NCI-H460 (cell line): ENCODE measurements at regions not wholly inside any gene's neighbourhood (a gene's known extent, or its start where the extent isn't known, plus 50 kb on each side); places are given as distances from the start of the nearest gene placed in this dataset.

Experiments used
- DNase-seq: peaks from one replicate; pipeline ENCODE4 v3.0.0-alpha.2; 2016; ENCODE audit warnings: low read depth; ENCODE audit errors: extremely low read depth

DNA sequence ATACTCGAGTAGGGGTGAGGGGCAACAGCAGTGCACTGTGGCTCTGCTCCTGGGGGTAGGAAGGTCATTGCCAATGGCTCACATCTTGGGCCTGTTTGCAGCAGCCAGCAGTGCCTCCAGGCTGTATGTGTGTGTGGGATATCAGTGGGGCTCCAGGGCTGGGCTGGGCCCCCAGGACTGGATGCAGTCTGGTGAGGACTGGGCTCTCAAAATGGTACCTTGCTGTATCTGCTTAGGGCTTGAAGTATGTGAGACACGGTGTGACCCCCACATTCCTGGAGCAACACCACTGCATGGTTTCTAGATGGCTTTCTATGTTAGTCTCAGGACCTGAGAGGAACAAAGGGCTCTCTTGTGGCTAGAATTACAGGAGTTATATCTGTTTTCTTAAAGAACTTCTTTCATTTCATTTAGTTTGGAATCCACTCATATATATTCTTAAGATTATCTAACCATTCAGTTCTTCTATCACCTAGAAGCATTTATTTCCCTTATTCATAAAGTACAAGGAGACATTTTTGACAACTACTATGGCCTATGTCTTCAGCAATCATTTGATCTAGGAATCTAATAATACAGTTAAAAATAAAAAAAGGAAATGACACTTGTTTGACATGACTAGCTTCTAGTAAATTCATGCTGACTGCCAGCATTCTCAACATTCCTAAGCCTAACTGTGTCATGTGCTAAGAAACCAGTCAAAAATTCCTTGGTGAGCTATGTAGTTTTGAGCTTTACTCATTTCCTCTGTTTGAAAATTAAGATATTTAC, 443.2 kb upstream of the SEMA3A start:
- DNase-seq, result peak; percentile 58

DNA sequence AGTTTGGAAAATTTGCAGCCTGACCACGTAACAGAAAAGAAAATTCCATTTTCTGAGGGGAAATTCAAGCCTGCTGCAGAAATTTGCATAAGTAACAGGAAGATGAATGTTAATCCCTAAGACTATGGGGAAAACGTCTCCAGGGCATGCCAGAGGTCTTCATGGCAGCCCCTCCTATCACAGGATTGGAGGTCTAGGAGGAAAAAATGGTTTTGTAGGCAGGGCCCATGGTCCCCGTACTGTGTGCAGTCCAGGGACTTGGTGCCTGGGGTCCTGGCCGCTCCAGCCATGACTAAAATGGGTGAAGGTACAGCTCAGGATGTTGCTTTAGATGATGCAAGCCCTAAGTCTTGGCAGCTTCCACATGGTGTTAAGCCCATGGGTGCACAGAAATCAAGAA, 437.3 kb upstream of the SEMA3A start:
- DNase-seq, result no peak

DNA sequence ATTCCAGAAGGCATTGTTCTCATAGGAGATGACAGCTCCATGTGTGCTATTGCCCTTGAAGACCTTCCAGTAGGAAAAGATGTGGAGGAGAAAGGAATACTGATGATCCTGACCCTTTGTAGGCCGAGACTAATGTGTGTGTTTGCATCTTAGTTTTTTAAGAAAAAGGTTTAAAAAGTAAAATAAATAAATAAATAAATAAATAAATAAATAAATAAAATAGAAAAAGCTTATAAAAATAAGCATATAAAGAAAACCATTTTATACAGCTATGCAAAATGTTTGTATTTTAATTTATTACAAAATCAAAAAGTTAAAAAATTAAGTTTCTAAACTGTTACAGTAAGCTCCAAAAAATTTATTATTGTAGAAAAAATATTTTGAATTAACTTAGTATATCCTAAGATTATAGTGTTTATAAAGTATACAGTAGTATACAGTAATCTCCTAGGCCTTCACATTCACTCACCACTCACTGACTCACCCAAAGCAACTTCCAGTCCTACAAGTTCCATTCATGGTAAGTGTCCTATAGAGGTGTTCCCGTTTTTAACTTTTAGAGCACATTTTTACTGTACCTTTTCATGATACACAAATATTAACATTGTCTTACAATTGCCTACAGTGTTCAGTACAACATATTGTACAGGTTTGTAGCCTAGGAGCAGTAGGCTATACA, 435.2 kb upstream of the SEMA3A start:
- no peak for DNase-seq

DNA sequence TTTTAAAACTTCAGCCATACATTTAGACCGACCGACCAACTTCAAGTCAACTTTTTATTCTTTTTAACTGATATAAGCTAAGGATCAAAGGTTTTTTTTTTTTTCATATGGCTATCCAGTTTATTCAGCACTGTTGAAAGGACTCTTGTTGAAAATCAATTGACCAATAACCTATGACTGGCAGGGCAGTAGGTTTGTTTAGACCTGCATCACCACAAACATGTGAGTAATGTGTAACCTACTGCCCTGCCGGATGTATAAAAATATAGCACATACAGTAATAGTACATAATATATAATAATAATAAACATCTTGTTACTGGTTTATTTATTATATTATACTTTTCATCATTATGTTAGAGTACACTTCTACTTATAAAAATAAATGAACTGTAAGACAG, 434.6 kb upstream of the SEMA3A start:
- DNase-seq, result no peak

DNA sequence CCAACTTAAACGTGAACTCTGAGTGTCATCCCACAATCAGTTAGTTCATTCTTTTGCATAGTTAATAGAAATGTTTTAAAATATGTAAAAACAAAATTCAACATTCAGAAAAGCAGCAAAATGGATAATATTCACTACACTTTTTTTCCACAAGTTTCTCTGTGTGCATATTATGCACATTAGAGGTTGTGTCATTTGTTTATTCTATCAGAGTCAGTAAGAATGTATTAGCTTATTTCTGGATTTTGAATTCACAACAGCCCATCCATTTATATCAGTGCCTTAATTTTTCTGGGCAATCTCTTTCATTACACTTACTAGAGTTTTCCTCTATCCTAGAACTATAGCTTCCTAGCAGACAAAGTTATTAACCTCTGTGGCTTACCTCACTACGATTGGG, 432.7 kb upstream of the SEMA3A start:
- DNase-seq, result no peak

DNA sequence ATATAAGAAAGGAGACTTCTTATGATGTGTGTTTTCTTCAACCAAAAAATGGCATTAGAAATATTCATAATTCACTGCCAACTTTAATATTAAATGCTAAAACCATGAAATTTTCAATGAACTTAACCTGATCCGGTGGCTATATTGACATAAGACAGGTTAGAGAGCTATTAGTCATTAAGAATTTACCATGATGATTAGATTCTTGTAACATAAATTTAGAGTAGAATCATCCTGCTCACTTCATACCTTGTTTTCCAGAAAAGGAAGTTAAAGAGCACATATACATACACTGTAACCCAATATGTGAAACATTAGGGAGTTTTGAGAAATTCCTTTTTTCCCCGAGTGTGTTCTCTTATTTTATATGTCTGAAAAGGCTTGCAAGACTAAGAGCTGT, 430.3 kb upstream of the SEMA3A start:
- DNase-seq, result no peak

DNA sequence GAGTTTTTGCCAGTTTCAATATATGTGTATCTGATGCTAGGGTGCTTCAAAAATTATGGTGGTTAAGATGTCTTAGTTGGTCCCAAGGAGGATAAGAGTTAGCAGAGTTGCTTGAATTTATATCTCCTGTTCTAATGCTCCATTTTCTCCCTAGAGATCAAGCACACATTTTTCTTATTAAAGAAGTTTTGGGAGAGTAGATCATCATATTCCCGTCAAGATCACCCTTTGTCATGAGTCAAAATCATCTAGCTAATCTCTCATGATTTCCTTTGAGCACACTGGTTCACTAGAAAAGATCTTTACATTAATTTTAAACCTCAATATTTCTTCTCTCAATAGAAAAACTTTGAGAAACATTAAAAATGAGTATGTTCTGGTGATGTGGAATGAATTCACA, 429.9 kb upstream of the SEMA3A start:
- no peak for DNase-seq

DNA sequence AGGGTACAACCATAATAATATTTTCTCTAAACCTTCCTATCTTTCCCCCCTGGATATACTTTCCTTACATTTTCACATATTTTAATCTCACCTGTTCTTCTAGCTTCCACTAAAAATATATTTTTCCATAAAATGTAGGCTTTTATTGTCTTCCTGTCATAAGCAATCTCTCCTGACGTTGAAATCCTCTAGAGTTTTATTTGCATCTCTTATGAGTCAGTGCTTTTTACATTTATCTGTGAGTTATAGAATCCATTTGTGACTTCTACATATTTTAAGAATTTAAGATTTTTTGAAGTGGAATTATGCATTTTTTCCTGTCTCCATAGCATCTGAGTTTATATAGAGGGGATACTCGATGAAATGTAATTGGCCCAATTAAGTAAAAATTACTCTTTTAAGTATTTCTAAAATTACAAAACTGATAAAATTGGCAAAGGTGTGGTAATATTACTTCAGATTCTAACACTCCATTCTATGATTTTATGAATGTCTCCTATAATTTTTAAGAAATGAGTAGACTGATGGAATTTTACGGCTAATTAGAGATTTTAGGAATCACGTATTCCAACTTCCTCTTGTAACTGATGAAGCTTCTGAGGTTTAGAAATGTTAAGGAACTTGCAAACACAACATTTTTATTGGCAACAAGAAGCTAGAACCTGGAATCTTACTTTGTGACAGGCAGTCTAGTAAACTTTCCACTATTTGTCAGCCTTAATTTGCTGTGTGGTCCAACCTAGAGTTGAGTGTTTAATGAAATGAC, 422.9 kb upstream of the SEMA3A start:
- peak; percentile 91 for DNase-seq

DNA sequence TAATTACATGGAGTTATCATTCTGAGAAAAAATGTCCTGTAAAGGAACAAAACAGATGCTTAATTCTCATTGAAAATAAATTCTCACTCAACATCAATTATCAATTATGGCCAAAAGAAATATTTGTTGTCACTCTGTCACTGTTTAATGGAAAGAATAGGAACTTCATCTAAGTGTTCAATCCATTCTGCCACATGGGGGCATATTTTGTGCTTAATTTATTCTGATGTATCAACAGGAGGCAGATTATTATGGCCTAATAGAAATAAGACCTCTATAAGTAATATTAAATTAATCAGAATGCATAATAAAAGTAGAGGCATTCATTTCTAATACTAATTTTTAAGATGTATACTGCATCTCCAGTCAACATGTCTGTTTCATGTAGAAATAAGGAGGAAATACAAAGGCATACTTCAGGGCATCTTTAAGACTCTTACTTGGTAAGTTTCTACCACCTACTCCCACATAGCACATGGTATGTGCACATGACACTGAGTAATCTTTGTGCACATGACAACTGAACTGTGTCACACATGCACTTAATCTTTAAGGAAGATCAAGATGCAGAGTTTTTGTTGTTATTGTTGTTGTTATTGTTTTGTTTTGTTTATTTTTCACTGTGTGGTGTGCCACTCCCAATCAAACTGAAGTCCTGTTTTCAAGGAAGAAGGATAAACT, 420.4 kb upstream of the SEMA3A start:
- DNase-seq, result peak; percentile 28

DNA sequence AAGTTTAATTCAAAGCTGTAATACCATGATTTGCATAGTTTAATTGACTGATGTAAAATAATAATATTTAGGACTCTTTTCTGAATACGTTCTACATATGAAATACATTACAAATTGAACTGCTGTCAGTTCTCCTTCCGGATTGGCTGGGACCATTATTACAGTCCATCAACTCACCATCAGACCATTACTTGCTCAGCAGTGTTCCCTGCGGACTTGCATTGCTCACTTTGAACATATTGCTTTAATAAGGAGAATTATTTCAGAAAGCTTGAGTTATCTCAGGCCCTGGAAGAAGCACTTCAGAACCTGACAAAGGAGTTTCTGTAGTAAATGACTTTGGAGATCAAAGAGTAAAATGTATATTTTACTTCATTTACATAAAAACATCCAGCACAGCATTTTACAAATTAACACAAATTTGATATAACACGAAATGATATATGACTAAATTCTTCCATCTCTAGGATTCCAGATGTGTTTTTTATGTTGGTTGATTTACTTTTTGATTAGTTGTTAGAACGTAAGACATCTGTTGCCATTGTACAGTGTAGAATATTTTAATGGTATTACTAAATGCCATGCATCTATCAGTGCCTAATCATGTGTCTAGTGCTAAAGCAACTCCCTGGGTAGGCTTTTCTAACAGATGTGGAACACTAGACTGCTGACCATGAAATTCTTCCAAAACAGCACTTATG, 418.5 kb upstream of the SEMA3A start:
- DNase-seq, result no peak

DNA sequence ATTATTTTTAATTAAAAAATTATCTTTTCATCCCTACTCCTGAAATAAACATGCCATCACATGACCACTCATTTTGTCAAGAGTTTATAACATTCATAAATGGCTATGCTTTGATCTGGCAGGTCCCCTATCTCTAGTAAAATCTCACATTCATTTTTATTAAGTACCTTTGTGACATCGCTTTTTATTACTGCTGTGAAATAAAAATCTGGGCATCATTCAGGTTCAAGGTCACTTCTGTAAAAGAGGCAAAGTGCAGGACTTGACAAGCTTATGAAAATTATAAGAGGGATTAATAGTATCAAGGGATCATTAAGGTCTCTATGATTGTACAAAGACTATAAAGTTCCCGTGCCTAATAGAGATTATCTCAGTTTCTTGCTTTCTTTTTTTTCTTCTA, 416.8 kb upstream of the SEMA3A start:
- DNase-seq, result no peak

DNA sequence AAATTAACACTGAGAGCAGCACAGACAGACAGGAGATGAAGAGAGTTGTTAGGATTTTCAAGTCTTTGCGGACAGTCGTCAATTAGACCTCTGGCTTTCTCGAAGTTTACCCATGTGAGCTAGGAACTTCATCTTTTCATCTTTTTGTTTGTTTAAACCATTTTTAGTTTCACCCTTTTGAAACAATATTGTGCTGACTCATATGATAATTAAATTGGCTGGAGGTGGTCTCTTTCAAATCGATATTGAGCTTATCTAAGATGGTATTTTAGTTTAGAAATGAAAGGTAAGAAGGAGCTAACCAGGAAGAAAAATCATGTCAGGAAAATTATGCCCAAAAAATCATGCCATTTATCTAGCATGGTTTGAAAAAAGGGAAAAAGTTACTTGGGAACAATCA, 415.8 kb upstream of the SEMA3A start:
- no peak for DNase-seq

DNA sequence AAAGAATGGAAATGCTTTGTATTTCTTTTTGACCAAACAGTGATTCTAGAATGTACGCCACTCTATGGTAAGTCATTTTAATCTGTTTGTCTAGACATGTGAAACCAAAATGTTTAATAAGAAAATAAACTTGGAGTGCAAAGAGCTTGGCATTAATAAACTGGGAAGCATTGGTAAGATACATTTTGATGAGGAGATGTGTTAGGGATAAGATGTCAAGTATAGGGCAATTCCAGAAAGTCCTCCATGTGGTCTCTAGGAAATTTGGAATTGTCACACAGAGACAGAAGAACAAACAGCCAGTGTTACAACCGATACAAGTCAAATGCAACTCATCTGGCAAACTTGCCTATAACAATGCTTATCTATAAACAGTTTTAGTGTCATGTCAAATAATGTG, 410.7 kb upstream of the SEMA3A start:
- no peak for DNase-seq

DNA sequence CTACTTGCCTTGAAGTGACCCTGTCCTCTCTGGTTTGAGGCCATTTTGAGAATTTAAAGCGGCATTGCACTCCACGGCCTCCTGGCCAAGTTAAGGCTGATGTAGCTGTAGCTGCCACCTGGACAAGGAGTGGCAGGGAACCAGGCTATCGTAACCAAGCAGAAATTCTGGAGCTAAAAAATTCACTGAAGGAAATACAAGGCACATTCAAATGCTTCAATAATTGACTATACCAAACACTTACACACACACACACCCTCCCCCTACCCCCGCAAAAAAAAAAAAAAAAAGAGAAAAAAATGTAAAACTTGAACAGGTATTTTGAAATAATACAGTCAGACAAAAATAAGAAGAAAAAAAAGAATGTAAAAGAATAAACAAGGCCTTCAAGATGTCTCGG, 409.0 kb upstream of the SEMA3A start:
- no peak for DNase-seq

DNA sequence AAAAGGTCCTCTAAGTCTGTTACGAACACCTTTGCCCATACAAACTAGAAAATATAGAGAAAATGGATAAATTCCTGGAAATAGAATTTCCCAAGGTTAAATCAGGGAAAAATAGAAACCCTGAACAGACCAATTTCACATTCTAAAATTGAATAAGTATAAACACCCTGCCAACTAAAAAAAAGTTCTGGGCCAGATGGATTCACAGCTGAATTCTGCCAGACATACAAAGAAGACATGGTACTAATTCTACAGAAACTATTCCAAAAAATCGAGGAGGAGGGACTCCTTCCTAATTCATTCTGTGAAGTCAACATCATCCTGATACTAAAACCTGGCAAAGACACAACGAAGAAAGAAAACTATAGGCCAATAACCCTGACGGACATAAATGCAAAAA, 400.4 kb upstream of the SEMA3A start:
- no peak for DNase-seq

DNA sequence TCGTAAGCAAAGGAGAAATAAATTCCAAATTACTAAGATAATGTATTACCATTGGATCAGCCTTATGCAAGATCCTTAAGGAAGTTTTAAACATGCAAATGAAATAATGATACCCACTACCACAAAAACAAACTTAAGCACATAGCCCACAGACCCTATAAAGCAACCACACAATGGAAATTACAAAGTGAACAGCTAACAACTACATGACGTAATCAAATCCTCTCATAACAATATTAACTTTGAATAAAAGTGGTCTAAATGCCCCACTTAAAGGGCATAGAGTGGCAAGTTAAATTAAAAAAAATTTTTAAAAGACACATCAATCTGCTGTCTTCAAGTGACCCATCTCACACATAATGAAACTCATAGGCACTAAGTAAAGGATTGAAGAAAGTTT, 397.3 kb upstream of the SEMA3A start:
- DNase-seq, result no peak

DNA sequence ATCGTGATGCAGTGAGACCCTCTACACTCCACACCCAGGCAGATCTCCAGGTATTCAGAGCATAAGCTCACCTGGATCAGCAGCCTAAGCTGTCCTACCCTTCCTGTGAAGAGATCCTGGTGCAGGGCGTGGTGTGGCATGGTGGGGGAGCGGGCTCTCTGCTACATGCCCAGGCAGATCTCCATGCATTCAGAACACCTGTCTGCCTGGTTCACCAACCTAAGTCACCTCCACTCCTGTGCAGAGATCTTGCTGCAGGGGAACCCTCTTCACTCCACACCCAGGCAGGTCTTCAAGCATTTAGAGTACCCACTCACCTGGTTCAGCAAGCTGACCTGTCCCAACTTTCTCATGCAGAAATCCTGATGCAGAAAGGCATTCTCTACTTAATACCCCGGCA, 394.4 kb upstream of the SEMA3A start:
- DNase-seq, result no peak

DNA sequence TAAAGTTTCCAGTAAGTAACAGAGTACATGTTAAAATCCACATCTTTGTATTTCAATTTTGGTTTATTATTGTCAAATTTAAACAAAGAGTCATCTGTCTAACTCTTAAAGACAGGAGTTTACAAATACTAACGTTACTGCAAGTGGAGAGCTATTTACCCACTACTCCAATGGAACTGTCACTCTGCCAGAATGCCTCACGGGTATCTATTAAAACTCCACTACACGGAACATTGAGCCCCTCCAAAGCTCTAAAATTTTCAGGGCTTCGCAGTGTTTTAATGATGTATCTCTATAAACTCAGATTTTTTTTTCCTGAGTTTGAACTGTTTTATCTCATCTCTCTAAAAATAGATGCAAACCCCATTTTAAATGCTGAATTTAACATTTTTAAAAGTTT, 388.7 kb upstream of the SEMA3A start:
- DNase-seq, result no peak

DNA sequence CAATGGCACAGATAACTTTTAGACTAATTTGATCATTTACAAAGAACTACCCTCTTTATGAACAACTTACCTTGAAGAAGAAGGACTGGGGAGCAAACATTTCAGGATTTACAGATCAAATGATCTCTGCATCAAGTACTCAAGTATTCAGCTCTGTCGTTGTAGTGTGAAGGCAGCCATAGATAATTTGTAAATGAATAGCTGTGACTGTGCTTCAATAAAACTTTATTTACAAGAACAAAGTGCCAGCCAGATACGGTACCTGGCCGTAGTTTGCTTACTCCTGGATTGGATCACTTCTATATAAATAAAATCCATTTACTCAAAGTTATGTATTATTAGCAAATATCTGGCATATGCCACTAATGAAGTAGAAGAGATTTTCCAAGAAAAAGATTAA, 388.2 kb upstream of the SEMA3A start:
- no peak for DNase-seq

DNA sequence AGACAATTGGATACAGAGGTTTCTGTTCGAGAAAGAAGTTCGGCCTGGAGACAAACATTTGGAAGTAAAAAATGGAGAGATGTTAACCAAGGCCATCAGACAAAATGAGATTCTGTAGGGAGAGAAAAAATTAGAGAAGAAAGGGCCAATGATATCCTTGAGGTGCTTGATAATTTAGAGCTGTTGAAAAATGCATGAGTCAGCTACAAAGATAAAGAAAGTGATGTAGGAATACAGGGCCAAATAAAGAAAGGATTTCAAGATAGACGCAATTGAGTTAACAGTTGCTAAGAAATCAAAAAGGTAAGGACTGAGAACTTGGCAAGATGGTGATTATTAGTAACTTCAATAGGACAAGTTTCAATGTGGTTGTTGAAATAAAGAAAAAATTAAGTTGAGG, 384.2 kb upstream of the SEMA3A start:
- no peak for DNase-seq

DNA sequence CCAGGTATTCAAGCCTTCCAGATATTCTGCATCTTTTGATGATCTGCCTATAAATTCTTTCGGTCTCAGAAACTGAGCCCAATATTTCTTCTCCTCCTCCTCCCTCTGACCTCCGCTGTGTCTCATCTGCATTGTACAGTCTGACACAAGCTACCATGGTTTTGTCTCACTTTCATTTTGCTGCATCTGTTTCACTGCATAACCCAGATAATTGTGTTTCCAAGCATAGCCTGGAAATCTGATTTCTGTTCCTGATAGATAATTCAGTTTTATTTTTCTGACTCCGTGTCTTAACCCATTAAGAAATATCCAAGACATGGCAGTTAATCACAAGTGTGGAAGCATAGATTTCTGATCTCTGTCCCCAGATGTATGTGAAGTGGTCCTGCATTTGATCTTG, 374.2 kb upstream of the SEMA3A start:
- DNase-seq, result no peak
